Neuronal stem cell (in vitro differentiated cells): ENCODE measurements at regions not wholly inside any gene's neighbourhood (a gene's known extent, or its start where the extent isn't known, plus 50 kb on each side); places are given as distances from the start of the nearest gene placed in this dataset. TPM values are rescaled to one million over a fixed set of nuclear protein-coding genes. Genes with fewer than 3 reads are reported as not detected.

Experiments
- small RNA-seq: library from polyadenylated mRNA; stranded (forward); fragments of <200 nt; extraction: miRNeasy Mini kit (QIAGEN cat#:217004); gene quantifications from one replicate; pipeline ENCODE3, GENCODE V24; 2013; ENCODE audit not compliant: insufficient read depth

Small RNAs in the stretch of these regions (small RNA-seq; reads per million reads assigned to genes)
- gene AC024255.1 = not detected
